HG02642 (cell line): ENCODE measurements at regions not wholly inside any gene's neighbourhood (a gene's known extent, or its start where the extent isn't known, plus 50 kb on each side); places are given as distances from the start of the nearest gene placed in this dataset.

Experiments used
- ATAC-seq: cut with Tn5 transposase; IDR thresholded peaks from one replicate; pipeline ENCODE4 v1.9.1; 2021; ENCODE audit warnings: mild to moderate bottlenecking; ENCODE audit not compliant: unreplicated experiment, poor library complexity

DNA sequence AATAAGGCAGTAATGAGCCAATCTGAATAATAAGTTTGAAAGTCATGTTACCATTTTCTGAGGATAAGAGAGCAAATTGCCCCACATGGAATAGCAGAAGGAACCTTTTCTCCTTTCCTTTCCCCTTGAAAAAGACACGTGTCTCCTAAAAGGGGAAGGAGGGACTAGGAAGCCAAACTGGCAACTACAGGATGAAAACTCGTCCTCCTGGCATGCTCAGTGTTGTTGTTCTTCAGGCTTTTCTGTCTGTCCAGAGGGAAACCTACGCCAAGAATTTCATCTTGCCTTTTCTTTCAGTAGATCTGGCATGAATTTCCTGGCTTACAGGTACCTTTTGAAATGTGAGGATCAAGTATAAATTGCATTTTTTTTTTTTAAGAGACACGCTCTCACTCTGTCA lies 355.9 kb upstream of the TLE4 start:
- ATAC-seq: no peak

GRCh38 chr9:79220251-79220650 lies 351.5 kb upstream of the TLE4 start:
- no peak for ATAC-seq

DNA sequence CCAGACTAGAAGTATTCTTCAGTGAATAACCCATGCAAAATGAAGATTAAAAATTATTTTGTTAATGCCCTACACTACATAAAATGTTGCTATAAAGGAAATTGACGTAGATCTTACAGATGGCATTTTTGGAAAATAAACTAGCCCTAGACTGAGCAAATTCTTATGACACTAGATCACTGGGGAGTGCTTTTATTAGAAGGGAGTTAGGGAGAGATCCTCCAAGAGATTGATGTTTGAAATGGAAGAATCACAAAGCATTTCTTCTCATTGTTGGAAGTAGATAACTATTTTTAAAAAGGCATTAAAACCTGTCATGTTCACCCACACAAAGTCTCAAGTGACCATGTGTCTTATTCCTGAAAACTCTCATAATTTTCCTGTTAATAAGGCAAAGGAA lies 351.1 kb upstream of the TLE4 start:
- ATAC-seq: no peak

DNA sequence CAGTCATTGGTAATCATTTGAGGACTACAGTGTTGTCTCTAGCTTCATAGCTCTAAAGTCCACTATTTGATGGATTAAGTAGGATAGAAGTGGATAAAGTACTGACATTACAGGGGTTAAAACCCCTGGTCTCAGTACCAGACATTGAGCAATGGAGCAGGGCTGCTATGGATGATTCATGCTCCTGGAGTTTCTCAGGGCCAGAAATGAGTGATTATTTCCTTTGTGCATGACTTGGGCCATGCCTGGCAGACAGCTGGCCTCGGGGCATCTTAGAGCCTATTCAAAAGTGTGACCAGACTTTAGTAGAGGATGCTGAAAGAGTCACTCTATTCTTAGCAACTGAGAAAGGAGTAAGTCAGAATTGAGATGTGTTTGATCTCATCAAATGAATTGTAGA lies 350.7 kb upstream of the TLE4 start:
- no peak for ATAC-seq

- ATAC-seq: no peak
These were observed 349.3 kb upstream of the TLE4 start for GRCh38 chr9:79222483-79222882.

DNA sequence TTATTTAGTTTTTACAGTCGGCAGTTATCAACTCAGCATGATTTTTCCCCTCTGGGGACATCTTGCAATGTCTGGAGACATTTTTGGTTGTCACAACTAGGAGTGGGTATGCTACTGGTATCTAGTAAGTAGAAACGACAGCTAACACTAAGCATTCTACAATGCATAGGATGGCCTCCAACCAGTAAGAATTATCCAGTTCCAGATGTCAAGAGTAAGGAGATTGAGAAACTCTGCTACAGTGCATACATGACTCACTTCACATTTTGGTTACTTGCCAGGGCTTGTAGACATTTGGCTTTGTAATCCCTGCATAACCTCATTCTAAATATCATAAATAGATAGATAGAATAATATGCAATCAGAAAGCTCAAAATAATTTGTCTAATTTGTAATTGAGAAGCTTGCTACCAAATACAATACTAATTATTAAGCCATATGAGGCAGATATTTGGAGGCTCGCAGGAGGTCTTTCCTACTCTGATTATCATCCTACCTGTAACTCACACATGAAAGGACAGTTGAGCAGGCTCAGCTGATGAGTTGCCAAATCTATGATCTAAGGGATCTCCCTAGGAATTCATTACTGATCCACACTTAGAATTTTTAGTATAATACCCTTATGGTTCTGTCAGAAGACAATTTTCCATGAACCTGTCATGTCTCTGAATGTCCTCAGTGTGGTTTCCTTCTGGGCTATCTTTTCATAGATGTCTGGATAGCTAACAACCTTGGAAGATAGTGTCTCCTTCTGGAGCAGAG lies 346.9 kb upstream of the TLE4 start:
- no peak for ATAC-seq

- peak; percentile 68 for ATAC-seq
These were observed 338.2 kb upstream of the TLE4 start for GRCh38 chr9:79233542-79233941.

- ATAC-seq: no peak
These were observed 335.3 kb upstream of the TLE4 start for GRCh38 chr9:79236466-79236865.

DNA sequence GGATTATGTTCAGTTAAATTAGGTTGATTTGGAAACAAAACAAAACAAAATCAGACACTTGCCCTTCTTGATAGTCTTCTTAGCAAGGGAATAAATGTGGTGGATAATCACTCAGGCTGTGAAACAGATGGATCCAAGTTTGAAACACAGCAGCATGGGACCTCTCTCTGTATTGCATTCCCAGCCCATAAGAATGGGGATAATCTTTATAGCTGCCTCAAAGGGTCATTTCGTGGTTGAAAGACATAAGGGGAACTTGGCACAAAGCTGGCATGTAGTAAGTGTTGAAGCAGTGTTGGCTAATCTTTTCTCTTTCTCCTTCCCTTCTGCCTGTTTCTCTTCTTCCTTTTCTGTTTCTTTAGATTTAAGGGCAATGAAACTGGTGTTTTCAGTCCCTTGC lies 333.9 kb upstream of the TLE4 start:
- ATAC-seq: no peak

- no peak for ATAC-seq
These were observed 331.0 kb upstream of the TLE4 start for GRCh38 chr9:79240774-79241173.

DNA sequence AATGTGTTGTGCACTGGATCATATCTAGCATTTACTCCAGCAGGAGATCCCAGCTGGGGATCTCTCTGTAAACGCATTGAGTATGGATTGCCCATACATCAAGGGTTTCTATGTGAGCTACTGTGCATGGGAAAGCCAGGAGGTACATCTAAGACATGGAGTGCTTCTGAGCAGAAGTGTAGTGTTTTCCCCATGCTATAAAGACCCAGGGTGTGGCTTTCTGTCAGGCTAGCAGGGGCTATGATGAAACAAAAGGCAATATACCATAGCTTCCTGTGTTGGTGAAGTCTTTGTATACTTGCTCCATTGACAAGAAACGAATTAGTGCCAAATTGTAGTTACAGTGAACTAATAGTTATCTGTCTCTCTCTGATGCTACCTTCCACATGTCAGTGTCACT lies 329.3 kb upstream of the TLE4 start:
- no peak for ATAC-seq

GRCh38 chr9:79246170-79246569 lies 325.6 kb upstream of the TLE4 start:
- ATAC-seq: no peak

GRCh38 chr9:79247021-79247420 lies 324.7 kb upstream of the TLE4 start:
- no peak for ATAC-seq

DNA sequence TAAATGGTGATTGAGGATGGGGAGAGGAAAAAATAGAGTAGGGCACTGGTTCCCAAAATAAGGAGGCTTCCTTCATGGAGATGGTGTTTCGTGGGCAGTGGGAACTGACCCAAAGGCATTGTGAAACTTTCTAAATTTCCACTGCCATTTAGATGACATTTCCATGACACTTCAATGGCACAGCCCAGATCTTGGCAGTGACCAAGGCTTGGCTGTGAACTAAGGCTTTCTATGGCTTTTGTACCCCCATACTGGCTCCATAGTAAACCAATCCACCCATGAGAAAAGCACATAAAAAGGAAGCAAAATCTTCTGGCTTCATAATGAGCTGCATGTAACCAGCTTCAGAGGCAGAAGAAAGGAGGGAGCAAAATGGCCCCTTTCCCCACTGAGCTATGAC lies 321.0 kb upstream of the TLE4 start:
- no peak for ATAC-seq

DNA sequence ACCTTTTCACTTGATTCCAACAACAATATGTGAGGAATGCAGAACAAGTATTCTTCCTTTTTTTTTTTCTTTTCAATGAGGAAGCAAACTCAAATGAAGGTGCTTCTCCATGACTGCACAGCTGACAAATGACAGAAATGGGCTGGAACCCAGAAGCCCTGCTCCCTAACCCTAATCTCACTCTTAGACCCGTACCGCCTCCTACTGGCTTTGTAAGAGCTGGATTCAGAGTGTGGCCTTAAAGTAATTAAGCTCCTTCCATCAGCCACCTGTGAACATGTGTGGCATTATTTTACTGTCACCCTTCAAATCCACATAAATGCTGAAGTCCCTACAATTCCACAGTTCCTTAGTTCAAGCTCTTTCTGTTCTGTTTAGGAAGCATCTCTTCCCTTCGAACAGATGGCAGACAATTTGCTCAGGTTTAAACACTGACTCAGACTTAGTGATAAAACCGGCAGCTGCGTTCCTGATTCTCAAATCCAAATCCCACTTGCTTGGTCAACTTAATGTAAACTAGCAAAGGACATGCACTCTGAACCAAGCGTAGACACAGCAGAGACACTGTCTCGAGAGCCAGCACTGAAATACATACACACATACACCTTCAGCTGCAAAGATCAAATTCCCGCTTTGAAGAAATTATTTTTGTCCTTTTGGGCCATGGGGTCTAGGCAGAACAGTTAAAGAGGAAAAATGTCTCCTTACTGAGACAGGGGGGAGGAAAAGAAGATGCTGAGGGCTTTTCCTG lies 316.7 kb upstream of the TLE4 start:
- ATAC-seq: no peak

GRCh38 chr9:79255651-79256260 lies 316.0 kb upstream of the TLE4 start:
- no peak for ATAC-seq

DNA sequence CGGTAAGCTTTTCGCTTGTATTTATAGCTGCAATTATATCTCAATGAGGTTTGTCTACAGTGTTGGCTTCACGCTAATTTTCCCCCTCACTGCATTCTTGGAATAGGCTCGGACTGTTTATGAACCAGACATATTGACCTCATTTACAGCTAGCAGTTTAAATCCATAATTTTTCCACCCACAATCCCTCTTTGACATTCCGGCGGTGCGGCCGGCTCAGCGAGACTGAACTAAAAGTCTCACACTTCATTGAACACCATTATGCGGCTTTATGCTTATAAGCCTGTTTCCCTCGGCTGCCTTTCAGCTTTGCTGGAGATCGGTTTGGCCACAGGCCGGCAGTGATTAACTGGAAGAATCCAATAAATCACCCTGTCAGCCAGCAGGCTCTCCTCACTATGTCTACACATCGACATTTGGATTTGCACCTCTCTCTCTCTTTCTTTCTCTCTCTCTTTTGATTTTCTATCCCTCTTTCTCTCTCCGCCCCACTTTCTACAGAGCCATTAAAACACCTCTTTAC lies 315.0 kb upstream of the TLE4 start:
- ATAC-seq: no peak

DNA sequence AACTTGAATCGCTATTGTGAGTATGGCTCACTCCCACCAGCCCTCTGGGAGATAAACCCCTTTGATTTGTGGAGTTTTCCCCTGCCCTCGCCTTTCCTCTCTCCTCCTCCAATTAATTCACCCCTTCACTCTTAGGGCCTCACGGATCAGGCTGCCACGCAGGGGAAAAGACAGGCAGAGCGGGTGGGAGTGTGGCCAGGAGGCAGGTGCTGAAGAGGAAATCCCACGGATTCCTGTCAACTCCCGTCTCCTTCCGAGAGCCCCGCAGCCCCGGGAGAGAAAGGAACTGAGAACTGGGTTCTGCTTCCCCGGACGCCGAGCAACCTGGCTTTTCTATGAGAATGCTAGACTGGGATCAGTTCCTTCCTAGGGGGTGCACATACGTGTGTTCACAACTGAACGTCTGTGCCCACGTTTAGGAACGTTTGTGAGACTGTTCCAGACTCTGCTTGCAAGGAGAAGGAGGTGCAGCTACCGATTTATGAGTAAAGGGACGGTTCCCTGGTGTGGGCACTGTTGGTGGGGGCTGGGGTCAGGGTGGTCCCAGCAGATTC lies 314.5 kb upstream of the TLE4 start:
- no peak for ATAC-seq

GRCh38 chr9:79257790-79258351 lies 313.9 kb upstream of the TLE4 start:
- ATAC-seq: no peak

DNA sequence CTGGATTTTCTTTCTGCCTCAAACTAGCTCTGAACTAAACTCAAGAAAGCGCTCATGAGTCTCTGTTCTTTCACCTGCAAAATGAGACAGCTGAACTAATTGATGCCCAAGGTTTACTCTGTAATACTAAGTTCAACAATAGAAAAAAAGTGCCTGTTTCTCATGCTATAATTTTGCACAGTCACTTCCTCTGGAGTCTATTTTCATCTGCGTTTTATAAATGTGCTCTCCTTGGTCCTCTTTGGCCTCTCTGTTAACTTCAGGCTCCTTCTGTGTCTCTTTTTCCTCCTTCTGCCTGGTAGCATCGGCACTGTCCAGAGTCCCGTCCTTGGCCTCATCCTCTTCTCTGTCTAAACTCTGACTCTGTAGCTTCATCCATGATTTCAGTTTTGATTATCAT lies 311.9 kb upstream of the TLE4 start:
- no peak for ATAC-seq

GRCh38 chr9:79263628-79264027 lies 308.1 kb upstream of the TLE4 start:
- ATAC-seq: no peak
